K562 (cell line): ENCODE measurements at regions not wholly inside any gene's neighbourhood (a gene's known extent, or its start where the extent isn't known, plus 50 kb on each side); places are given as distances from the start of the nearest gene placed in this dataset.

Source experiments
- POLR2A ChIP-seq: fragments of 450-650 bp; conservative IDR thresholded peaks from 2 replicates; pipeline ENCODE4 v1.6.1; 2016
- POLR2AphosphoS5 ChIP-seq: IDR thresholded peaks from 2 replicates; pipeline ENCODE4 v1.6.1; 2011; ENCODE audit warnings: mild to moderate bottlenecking, low read depth, low read length, moderate library complexity; ENCODE audit not compliant: control insufficient read depth, insufficient read depth
- ZBED1 ChIP-seq: IDR thresholded peaks from 2 replicates; pipeline ENCODE4 v1.6.1; 2014

- TF ChIP-seq POLR2AphosphoS5 (no peak), POLR2A (no peak), ZBED1 (no peak)
Observed at GRCh38 chr14:100979079-100979478, 75.6 kb upstream of the RTL1 start.
